H1 (cell line): ENCODE measurements at regions not wholly inside any gene's neighbourhood (a gene's known extent, or its start where the extent isn't known, plus 50 kb on each side); places are given as distances from the start of the nearest gene placed in this dataset.

Experiments
- CTCF ChIA-PET: fragments of 300-600 bp; sonication (Branson Sonifier 250); formaldehyde crosslinking; loops from one replicate; lab custom pipeline; 2021; ENCODE audit not compliant: partially characterized antibody; lab: Charles Lee
- POLR2A ChIA-PET: fragments of 300-600 bp; sonication (Branson Sonifier 250); formaldehyde crosslinking; loops from one replicate; lab custom pipeline; 2021; ENCODE audit warnings: inconsistent platforms; ENCODE audit not compliant: partially characterized antibody; lab: Charles Lee
- DNase-seq, 2 experiments: peaks; one replicate each; pipeline versions ENCODE4 v3.0.0 to v3.0.0-alpha.2; 2010 to 2022; ENCODE audit warnings: low spot score in 2 of 2, low read depth in 1 of 2, mixed read lengths in 1 of 2
- FAIRE-seq: peaks from 2 replicates; lab custom pipeline; 2011; peaks lifted over from hg19 to GRCh38; lab: Jason Lieb, UNC
- H2AFZ ChIP-seq: 2 replicates; pipeline ENCODE4 v1.8.1; 2012; ENCODE audit warnings: low read length, inconsistent platforms
- H2AK5ac ChIP-seq: 2 replicates; pipeline ENCODE4 v1.6.1; 2013; ENCODE audit warnings: low read depth, low read length
- H2BK120ac ChIP-seq: replicated peaks from 2 replicates; pipeline ENCODE3; 2013; ENCODE audit warnings: low read depth, low read length, inconsistent platforms
- H2BK12ac ChIP-seq: 2 replicates; pipeline ENCODE4 v1.6.1; 2013; ENCODE audit warnings: low read depth, low read length
- H2BK15ac ChIP-seq: 2 replicates; pipeline ENCODE4 v1.6.1; 2013; ENCODE audit warnings: low read length
- H2BK20ac ChIP-seq: 2 replicates; pipeline ENCODE4 v1.6.1; 2013; ENCODE audit warnings: low read length
- H2BK5ac ChIP-seq: 2 replicates; pipeline ENCODE4 v1.6.1; 2013; ENCODE audit warnings: low read depth, low read length
- H3K14ac ChIP-seq: 2 replicates; pipeline ENCODE4 v1.6.1; 2013; ENCODE audit warnings: inconsistent platforms; ENCODE audit not compliant: insufficient read length
- H3K18ac ChIP-seq: 2 replicates; pipeline ENCODE4 v1.6.1; 2013; ENCODE audit warnings: low read length; ENCODE audit errors: extremely low read depth
- H3K23ac ChIP-seq: 2 replicates; pipeline ENCODE4 v1.6.1; 2013; ENCODE audit warnings: inconsistent platforms; ENCODE audit not compliant: insufficient read length
- H3K23me2 ChIP-seq: 2 replicates; pipeline ENCODE4 v1.6.1; 2013; ENCODE audit warnings: low read depth, low read length
- H3K27ac ChIP-seq: 2 replicates; pipeline ENCODE4 v1.6.1; 2011; ENCODE audit warnings: low read depth, low read length, inconsistent platforms
- H3K27me3 ChIP-seq, 4 experiments: replicated peaks in 1 of 4; 1 replicate in 1 of 4; 2 replicates in 3 of 4; pipeline versions ENCODE4 v1.6.1 to v1.8.1; 2011 to 2013; ENCODE audit warnings: low read length in 3 of 4, mild to moderate bottlenecking in 3 of 4, inconsistent platforms in 2 of 4, mixed read lengths in 2 of 4, moderate library complexity in 1 of 4; ENCODE audit not compliant: control insufficient read depth in 3 of 4, insufficient read depth in 3 of 4; ENCODE audit errors: extremely low read depth in 1 of 4
- H3K36me3 ChIP-seq, 4 experiments: 2 replicates each; pipeline versions ENCODE4 v1.6.1 to v1.8.1; 2011 to 2013; ENCODE audit warnings: mild to moderate bottlenecking in 4 of 4, low read length in 3 of 4, moderate library complexity in 2 of 4, control low read depth in 1 of 4, inconsistent platforms in 1 of 4; ENCODE audit not compliant: insufficient read depth in 4 of 4, control insufficient read depth in 2 of 4
- H3K4ac ChIP-seq: replicated peaks from 2 replicates; pipeline ENCODE3; 2013; ENCODE audit warnings: low read length, low read depth, mixed read lengths, inconsistent platforms; ENCODE audit not compliant: insufficient read length
- H3K4me1 ChIP-seq, 4 experiments: replicated peaks in 1 of 4; 1 replicate in 1 of 4; 2 replicates in 3 of 4; pipeline versions ENCODE4 v1.6.1 to v1.8.1; 2011 to 2013; ENCODE audit warnings: low read length in 3 of 4, inconsistent platforms in 2 of 4, mixed read lengths in 1 of 4; ENCODE audit not compliant: insufficient read depth in 4 of 4, control insufficient read depth in 3 of 4
- H3K4me2 ChIP-seq, 2 experiments: 2 replicates each; pipeline versions ENCODE4 v1.6.1 to v1.8.1; 2011 to 2013; ENCODE audit warnings: low read depth in 2 of 2, low read length in 2 of 2, control low read depth in 1 of 2, inconsistent platforms in 1 of 2, mild to moderate bottlenecking in 1 of 2; ENCODE audit not compliant: insufficient read depth in 1 of 2
- H3K4me3 ChIP-seq, 4 experiments: fragments of 200-600, 300-600 bp in 1 of 4; sonication (generic), shearing (Covaris generic), sonication (Bioruptor Twin) in 1 of 4; 2 replicates each; pipeline versions ENCODE4 v1.5.1 to v1.8.1; 2011 to 2016; ENCODE audit warnings: low read length in 4 of 4, low read depth in 3 of 4, control low read depth in 2 of 4, inconsistent platforms in 2 of 4, mild to moderate bottlenecking in 2 of 4, mixed read lengths in 1 of 4, moderate library complexity in 1 of 4; ENCODE audit not compliant: insufficient read depth in 2 of 4; ENCODE audit errors: extremely low read depth in 1 of 4
- H3K56ac ChIP-seq: replicated peaks from 2 replicates; pipeline ENCODE3; 2013; ENCODE audit warnings: low read depth, mild to moderate bottlenecking, mixed read lengths, low read length, inconsistent platforms; ENCODE audit not compliant: insufficient read length
- H3K79me1 ChIP-seq: 2 replicates; pipeline ENCODE4 v1.6.1; 2013; ENCODE audit warnings: low read depth, low read length, control low read depth
- H3K79me2 ChIP-seq, 2 experiments: 2 replicates each; pipeline versions ENCODE4 v1.6.1 to v1.8.1; 2012 to 2013; ENCODE audit warnings: low read length in 2 of 2, mild to moderate bottlenecking in 2 of 2, inconsistent platforms in 1 of 2; ENCODE audit not compliant: insufficient read depth in 2 of 2, control insufficient read depth in 1 of 2
- H3K9ac ChIP-seq, 4 experiments: replicated peaks in 1 of 4; 1 replicate in 1 of 4; 2 replicates in 3 of 4; pipeline versions ENCODE4 v1.6.1 to v1.8.1; 2011 to 2013; ENCODE audit warnings: low read depth in 3 of 4, low read length in 3 of 4, control low read depth in 2 of 4, mild to moderate bottlenecking in 2 of 4, moderate library complexity in 2 of 4, inconsistent platforms in 1 of 4; ENCODE audit errors: extremely low read depth in 1 of 4
- H3K9me3 ChIP-seq, 2 experiments: 2 replicates each; pipeline versions ENCODE4 v1.6.1 to v1.8.1; 2012 to 2013; ENCODE audit warnings: mild to moderate bottlenecking in 2 of 2, moderate library complexity in 2 of 2, control low read depth in 1 of 2, inconsistent platforms in 1 of 2, low read depth in 1 of 2, low read length in 1 of 2, mixed read lengths in 1 of 2; ENCODE audit not compliant: insufficient read depth in 2 of 2
- H4K20me1 ChIP-seq, 2 experiments: replicated peaks in 1 of 2; 2 replicates each; pipeline versions ENCODE3 to v1.8.1; 2011 to 2013; ENCODE audit warnings: inconsistent platforms in 2 of 2, low read length in 2 of 2, mild to moderate bottlenecking in 1 of 2; ENCODE audit not compliant: insufficient read depth in 2 of 2, control insufficient read depth in 1 of 2
- H4K5ac ChIP-seq: 2 replicates; pipeline ENCODE4 v1.6.1; 2013; ENCODE audit warnings: low read length, low read depth, mixed read lengths, inconsistent platforms; ENCODE audit not compliant: insufficient read length
- H4K8ac ChIP-seq: 2 replicates; pipeline ENCODE4 v1.8.0; 2013; ENCODE audit warnings: mild to moderate bottlenecking, moderate library complexity, low read length, inconsistent platforms; ENCODE audit not compliant: insufficient read depth; ENCODE audit errors: extremely low read depth
- H4K91ac ChIP-seq: replicated peaks from 2 replicates; pipeline ENCODE3; 2013; ENCODE audit warnings: low read length, mixed read lengths, inconsistent platforms; ENCODE audit not compliant: insufficient read length
- HDAC6 ChIP-seq: IDR thresholded peaks from one replicate; pipeline ENCODE4 v1.7.1; 2012; ENCODE audit warnings: low read depth, mild to moderate bottlenecking, inconsistent platforms, low read length, moderate library complexity
- NRF1 ChIP-seq: IDR thresholded peaks from 2 replicates; pipeline ENCODE4 v1.6.1; 2011; ENCODE audit warnings: mild to moderate bottlenecking, low read depth, low read length, improper control_type of control experiment
- RFX5 ChIP-seq: IDR thresholded peaks from 2 replicates; pipeline ENCODE4 v1.6.1; 2011; ENCODE audit warnings: low read depth, low read length, improper control_type of control experiment, borderline replicate concordance
- RXRA ChIP-seq: IDR thresholded peaks from 2 replicates; pipeline ENCODE4 v1.6.1; 2011; ENCODE audit warnings: low read depth, mild to moderate bottlenecking, low read length, moderate library complexity; ENCODE audit not compliant: insufficient read depth
- SP4 ChIP-seq: IDR thresholded peaks from 2 replicates; pipeline ENCODE4 v1.6.1; 2012; ENCODE audit warnings: low read length, inconsistent platforms
- WGBS, 2 experiments: shearing (Covaris generic) in 1 of 2; methylation state at CpG; one replicate each; pipeline versions ENCODE4 v1.1.6 to v1.1.7; 2013 to 2015; ENCODE audit warnings: low lambda C conversion rate in 2 of 2, mixed read lengths in 2 of 2, inconsistent platforms in 1 of 2, low coverage in 1 of 2, missing lambda C conversion rate in 1 of 2; ENCODE audit not compliant: insufficient replicate concordance in 2 of 2, insufficient coverage in 1 of 2, insufficient read length in 1 of 2; ENCODE audit errors: extremely low coverage in 1 of 2, missing lambda C conversion rate in 1 of 2; 5-methylcytosine and 5-hydroxymethylcytosine counted together

DNA sequence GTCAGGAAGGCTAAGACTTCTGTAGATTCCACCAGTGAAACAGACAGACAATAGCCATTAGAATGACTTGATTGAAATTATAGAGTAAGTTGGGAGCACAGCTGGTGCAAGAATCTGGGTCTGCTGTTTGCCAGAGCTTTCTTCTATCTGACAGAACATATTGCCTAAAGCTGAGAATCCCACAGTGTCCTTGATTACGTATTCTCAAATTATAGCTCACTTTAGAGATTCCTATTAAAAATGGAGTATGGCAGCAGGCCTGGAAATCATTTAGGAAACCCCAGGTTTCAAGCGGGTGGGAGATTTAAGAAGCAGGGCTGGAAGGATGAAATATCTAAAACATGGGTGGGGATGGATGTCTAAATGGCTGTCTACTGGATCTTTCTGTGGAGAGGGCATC is 639.7 kb upstream of the CXADR start:
- Histone ChIP-seq H4K91ac (no peak overlapping the region), H3K18ac (no peak overlapping the region), H2BK12ac (no peak overlapping the region), H2BK5ac (no peak overlapping the region), H4K5ac (no peak overlapping the region), H3K36me3 (no peaks in the 10 kb centered on the region), H3K9me3 (no peaks in the 10 kb centered on the region), H3K4ac (no peak overlapping the region), H2BK120ac (no peak overlapping the region), H3K9ac (no peak overlapping the region), H4K8ac (no peak overlapping the region), H3K14ac (no peak overlapping the region), H3K4me1 (peaks cover 0 to 2% (median 0%) of the 10 kb centered on the region in 4 experiments; a peak in 1 of 7 replicates), H3K23ac (no peak overlapping the region), H3K27me3 (no peaks in the 10 kb centered on the region), H2BK20ac (no peak overlapping the region), H3K79me2 (no peaks in the 10 kb centered on the region), H3K27ac (no peak overlapping the region), H4K20me1 (no peaks in the 10 kb centered on the region), H3K4me2 (no peak overlapping the region), H2AK5ac (no peak overlapping the region), H3K4me3 (no peak overlapping the region), H2AFZ (no peak overlapping the region), H3K79me1 (no peaks in the 10 kb centered on the region), H3K23me2 (no peaks in the 10 kb centered on the region), H3K56ac (no peak overlapping the region), H2BK15ac (no peak overlapping the region)
- POLR2A ChIA-PET = no interaction called here
- FAIRE-seq (no peak), DNase-seq (no peak)
- CTCF ChIA-PET = no interaction called here
- 79% methylated on average over 2 of the region's 2 CpGs; no CpG with 5 or more reads in 1 of the 2 experiments for WGBS, 2 experiments
- TF ChIP-seq NRF1 (no peak), HDAC6 (no peak), RFX5 (no peak), SP4 (no peak), RXRA (no peak)
